ENCODE measurements at regions not wholly inside any gene's neighbourhood (a gene's known extent, or its start where the extent isn't known, plus 50 kb on each side); places are given as distances from the start of the nearest gene placed in this dataset.

DNA sequence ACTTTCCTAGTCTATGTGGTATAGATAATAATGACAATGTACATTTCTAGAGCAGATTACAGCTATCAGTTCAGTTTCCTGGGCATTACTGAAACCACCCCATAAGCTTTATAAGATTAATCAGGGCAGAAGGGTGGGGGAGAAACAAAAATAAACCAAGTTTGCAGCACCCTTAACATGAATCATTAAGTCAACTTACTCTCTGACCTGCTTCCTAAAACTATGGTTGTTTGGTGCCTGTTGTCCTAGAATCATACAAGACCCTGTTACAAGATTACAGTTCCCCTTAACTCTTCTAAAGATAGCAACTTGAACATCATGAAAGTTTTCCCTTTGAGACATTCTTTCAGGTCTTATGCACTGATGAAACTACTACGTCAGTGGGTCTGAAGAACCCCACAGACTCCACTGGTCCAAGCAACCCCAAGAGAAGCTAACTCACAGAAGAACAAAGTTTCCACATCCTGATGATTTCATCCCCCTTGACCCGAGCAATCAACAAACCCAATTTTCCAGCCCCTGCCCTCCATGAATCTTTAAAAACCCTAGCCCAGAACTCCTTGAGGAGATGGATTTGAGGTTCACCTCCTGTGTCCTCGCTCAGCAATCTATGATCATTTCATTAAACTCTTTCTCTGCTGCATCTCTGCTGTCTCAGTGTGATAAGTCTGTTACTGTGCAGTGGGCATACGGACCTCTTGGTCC lies 336.5 kb downstream of the FOXO1 start:
- DNase-seq (ENCODE audit: low read depth) = no peak
- H3K4me3 ChIP-seq (ENCODE audit: low read depth, low read length) = no peak overlapping the region
- TF ChIP-seq, protein P1, sequence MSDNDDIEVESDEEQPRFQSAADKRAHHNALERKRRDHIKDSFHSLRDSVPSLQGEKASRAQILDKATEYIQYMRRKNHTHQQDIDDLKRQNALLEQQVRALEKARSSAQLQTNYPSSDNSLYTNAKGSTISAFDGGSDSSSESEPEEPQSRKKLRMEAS (IDR thresholded peaks at IDR 0.05; ENCODE audit: low read depth, low read length) = no peak
- no peak for TF ChIP-seq MYC (IDR thresholded peaks at IDR 0.05; ENCODE audit: low read depth, low read length)
- no peak for TF ChIP-seq POLR2A (IDR thresholded peaks at IDR 0.05; ENCODE audit: extremely low read depth, insufficient read length)
- TF ChIP-seq, protein P2, sequence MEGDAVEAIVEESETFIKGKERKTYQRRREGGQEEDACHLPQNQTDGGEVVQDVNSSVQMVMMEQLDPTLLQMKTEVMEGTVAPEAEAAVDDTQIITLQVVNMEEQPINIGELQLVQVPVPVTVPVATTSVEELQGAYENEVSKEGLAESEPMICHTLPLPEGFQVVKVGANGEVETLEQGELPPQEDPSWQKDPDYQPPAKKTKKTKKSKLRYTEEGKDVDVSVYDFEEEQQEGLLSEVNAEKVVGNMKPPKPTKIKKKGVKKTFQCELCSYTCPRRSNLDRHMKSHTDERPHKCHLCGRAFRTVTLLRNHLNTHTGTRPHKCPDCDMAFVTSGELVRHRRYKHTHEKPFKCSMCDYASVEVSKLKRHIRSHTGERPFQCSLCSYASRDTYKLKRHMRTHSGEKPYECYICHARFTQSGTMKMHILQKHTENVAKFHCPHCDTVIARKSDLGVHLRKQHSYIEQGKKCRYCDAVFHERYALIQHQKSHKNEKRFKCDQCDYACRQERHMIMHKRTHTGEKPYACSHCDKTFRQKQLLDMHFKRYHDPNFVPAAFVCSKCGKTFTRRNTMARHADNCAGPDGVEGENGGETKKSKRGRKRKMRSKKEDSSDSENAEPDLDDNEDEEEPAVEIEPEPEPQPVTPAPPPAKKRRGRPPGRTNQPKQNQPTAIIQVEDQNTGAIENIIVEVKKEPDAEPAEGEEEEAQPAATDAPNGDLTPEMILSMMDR (IDR thresholded peaks at IDR 0.05; ENCODE audit: low read depth, low read length) = no peak

DNA sequence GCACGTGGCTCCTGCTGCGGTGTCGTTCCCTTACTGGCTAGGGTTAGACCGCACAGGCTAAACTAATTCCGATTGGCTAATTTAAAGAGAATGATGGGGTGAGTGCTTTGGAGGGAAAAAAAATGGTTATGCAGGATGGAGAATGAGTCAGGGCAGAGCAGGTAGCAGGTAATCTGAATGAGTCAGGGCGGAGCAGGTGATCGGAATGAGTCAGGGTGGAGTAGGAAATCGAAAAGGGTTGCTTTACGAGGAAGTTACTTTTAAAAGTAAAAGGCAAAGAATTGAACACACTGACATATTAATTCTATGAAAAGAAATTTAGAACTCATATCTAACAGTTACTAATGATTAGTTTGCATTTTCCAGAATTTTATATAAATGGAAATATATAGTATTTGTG lies 335.5 kb downstream of the FOXO1 start:
- DNase-seq (ENCODE audit: low read depth) = no peak
- H3K4me3 ChIP-seq (ENCODE audit: low read depth, low read length) = no peak overlapping the region
- TF ChIP-seq, protein P1 (IDR thresholded peaks at IDR 0.05; ENCODE audit: low read depth, low read length) = no peak
- TF ChIP-seq, protein P2 (IDR thresholded peaks at IDR 0.05; ENCODE audit: low read depth, low read length) = no peak
- TF ChIP-seq POLR2A (IDR thresholded peaks at IDR 0.05; ENCODE audit: extremely low read depth, insufficient read length) (no peak), MYC (IDR thresholded peaks at IDR 0.05; ENCODE audit: low read depth, low read length) (no peak)

DNA sequence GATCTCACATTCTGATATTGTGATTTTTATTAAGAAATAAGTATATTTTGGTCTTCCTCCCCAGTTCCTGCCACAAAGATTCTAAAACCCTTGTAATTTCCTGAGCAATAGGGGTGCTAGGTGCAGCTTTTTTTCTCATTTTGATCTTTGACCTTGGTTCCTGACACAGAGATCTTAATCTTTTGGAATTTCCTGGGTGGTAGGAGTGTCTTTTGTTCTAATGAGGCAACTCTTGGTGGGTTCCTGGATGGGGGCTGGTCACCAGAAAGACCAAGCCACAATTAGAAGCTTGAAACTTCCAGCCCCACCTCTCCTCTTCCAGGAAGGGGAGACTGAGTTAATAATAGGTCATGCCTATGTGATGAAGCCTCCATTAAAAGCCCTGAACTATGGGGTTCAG lies 334.6 kb downstream of the FOXO1 start:
- DNase-seq (ENCODE audit: low read depth) = no peak
- no peak for TF ChIP-seq POLR2A (IDR thresholded peaks at IDR 0.05; ENCODE audit: extremely low read depth, insufficient read length)
- H3K4me3 ChIP-seq (ENCODE audit: low read depth, low read length) = no peak overlapping the region

DNA sequence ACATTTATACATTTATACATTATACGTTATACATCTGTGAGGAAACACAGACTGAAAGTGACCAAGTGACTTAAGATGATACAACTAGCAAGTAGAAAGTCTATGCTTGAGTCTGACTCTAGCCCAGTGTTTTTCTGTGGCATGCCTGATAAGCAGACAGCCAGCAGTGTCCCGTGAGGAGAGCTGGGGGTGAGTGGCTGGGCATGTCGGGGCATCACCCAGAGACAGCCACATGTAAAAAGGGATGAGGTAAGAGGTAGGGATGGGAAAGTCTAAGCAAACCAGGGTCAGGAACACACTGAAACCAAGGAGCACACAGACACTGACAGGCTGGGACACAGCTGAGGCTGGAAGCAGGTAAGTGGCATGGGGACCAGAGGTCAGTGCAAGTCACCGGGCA lies 333.2 kb downstream of the FOXO1 start:
- no peak for DNase-seq (ENCODE audit: low read depth)
- TF ChIP-seq POLR2A (IDR thresholded peaks at IDR 0.05; ENCODE audit: extremely low read depth, insufficient read length) (no peak), MYC (IDR thresholded peaks at IDR 0.05; ENCODE audit: low read depth, low read length) (no peak)
- TF ChIP-seq, protein P2 (IDR thresholded peaks at IDR 0.05; ENCODE audit: low read depth, low read length) = no peak
- TF ChIP-seq, protein P1 (IDR thresholded peaks at IDR 0.05; ENCODE audit: low read depth, low read length) = no peak

DNA sequence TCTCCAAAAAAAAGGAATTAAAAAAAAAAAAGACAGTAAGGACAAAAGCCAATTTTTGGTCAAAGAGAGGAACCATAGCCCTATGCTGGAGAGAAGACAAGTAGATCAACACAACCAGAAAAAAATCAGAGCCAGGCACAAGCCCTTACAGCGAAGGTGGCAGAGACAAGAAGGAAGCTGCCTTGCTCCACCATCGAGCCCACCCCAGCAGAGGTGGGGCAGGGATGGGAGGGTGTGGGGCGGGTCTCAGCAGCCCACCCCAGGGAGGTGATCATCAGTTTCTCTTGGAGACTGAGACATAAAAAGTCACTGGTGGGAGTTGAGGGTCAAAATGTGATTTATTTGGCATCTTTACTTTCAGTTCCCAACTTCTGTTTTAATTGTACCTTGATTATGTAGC lies 332.4 kb downstream of the FOXO1 start:
- no peak for DNase-seq (ENCODE audit: low read depth)
- TF ChIP-seq, protein P1 (IDR thresholded peaks at IDR 0.05; ENCODE audit: low read depth, low read length) = no peak
- TF ChIP-seq, protein P2 (IDR thresholded peaks at IDR 0.05; ENCODE audit: low read depth, low read length) = no peak
- TF ChIP-seq MYC (IDR thresholded peaks at IDR 0.05; ENCODE audit: low read depth, low read length) = no peak
- TF ChIP-seq POLR2A (IDR thresholded peaks at IDR 0.05; ENCODE audit: extremely low read depth, insufficient read length) = no peak
- H3K4me3 ChIP-seq (ENCODE audit: low read depth, low read length) = no peak overlapping the region

More for the DNA sequence above, 333.2 kb downstream of the FOXO1 start:
- H3K4me3 ChIP-seq (ENCODE audit: low read depth, low read length) = no peak overlapping the region

DNA sequence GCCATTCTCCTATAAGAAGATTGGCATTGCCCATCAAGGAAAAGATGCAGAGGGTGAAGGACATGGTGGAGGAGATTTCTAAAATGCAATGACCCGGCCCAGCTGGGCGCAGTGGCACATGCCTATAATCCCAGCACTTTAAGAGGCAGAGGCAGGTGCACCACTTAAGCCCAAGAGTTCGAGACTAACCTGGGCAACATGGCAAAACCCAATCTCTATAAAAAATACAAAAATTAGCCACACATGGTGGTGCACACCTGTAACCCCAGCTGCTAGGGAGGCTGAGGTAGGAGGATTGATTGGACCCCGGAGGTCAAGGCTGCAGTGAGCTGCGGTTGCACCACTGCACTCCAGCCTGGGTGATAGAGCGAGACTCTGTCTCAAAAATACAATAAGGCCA lies 331.8 kb downstream of the FOXO1 start:
- TF ChIP-seq MYC (IDR thresholded peaks at IDR 0.05; ENCODE audit: low read depth, low read length) = no peak
- TF ChIP-seq POLR2A (IDR thresholded peaks at IDR 0.05; ENCODE audit: extremely low read depth, insufficient read length) = no peak
- TF ChIP-seq, protein P2 (IDR thresholded peaks at IDR 0.05; ENCODE audit: low read depth, low read length) = no peak
- TF ChIP-seq, protein P1 (IDR thresholded peaks at IDR 0.05; ENCODE audit: low read depth, low read length) = no peak
- DNase-seq (ENCODE audit: low read depth) = no peak
- H3K4me3 ChIP-seq (ENCODE audit: low read depth, low read length) = no peak overlapping the region

Measured in NB4 (cell line).